ENCODE measurements at regions not wholly inside any gene's neighbourhood (a gene's known extent, or its start where the extent isn't known, plus 50 kb on each side); places are given as distances from the start of the nearest gene placed in this dataset.

GRCh38 chr13:55403887-55404487 lies 1736.7 kb upstream of the PRR20A start:
- TF ChIP-seq EZH2 (IDR thresholded peaks at IDR 0.05; ENCODE audit: borderline replicate concordance, low read depth, low read length, poor library complexity, severe bottlenecking), result no peak
- TF ChIP-seq, protein P1, sequence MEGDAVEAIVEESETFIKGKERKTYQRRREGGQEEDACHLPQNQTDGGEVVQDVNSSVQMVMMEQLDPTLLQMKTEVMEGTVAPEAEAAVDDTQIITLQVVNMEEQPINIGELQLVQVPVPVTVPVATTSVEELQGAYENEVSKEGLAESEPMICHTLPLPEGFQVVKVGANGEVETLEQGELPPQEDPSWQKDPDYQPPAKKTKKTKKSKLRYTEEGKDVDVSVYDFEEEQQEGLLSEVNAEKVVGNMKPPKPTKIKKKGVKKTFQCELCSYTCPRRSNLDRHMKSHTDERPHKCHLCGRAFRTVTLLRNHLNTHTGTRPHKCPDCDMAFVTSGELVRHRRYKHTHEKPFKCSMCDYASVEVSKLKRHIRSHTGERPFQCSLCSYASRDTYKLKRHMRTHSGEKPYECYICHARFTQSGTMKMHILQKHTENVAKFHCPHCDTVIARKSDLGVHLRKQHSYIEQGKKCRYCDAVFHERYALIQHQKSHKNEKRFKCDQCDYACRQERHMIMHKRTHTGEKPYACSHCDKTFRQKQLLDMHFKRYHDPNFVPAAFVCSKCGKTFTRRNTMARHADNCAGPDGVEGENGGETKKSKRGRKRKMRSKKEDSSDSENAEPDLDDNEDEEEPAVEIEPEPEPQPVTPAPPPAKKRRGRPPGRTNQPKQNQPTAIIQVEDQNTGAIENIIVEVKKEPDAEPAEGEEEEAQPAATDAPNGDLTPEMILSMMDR (conservative IDR thresholded peaks at IDR 0.05; ENCODE audit: low read depth, low read length), result no peak
